Naive thymus-derived CD4-positive, alpha-beta T cell (primary cell): ENCODE measurements at regions not wholly inside any gene's neighbourhood (a gene's known extent, or its start where the extent isn't known, plus 50 kb on each side); places are given as distances from the start of the nearest gene placed in this dataset.

Source experiments
- ATAC-seq: fragments of 150-1000 bp; cut with Tn5 transposase; 2 replicates; pipeline ENCODE4 v1.10.0; 2021; ENCODE audit warnings: mild to moderate bottlenecking, moderate library complexity
- CTCF ChIA-PET: fragments of 350-600 bp; sonication (Branson Sonifier 250); formaldehyde crosslinking; loops from one replicate; lab custom pipeline; 2021; ENCODE audit warnings: antibody characterized with exemption; lab: Charles Lee
- POLR2A ChIA-PET: fragments of 350-600 bp; sonication (Branson Sonifier 250); formaldehyde crosslinking; loops from one replicate; lab custom pipeline; 2021; ENCODE audit warnings: antibody characterized with exemption, inconsistent platforms; lab: Charles Lee
- DNase-seq, 9 donors: peaks; one replicate each; pipeline versions ENCODE4 v3.0.0 to v3.0.0-alpha.2; 2020 to 2022; ENCODE audit warnings: mixed read lengths in 1 of 9
- H3K27ac ChIP-seq: one replicate; pipeline ENCODE4 v1.7.0; 2013; ENCODE audit warnings: mild to moderate bottlenecking, low read depth, low read length, moderate library complexity
- H3K27me3 ChIP-seq, 2 donors: one replicate each; pipeline ENCODE4 v1.7.0; 2013; ENCODE audit warnings: low read length in 2 of 2, mild to moderate bottlenecking in 2 of 2, moderate library complexity in 2 of 2; ENCODE audit not compliant: control insufficient read depth in 2 of 2, insufficient read depth in 2 of 2
- H3K36me3 ChIP-seq, 3 experiments: 1 replicate in 2 of 3; 2 replicates in 1 of 3; pipeline ENCODE4 v1.7.0; 2013; ENCODE audit warnings: low read length in 3 of 3, mild to moderate bottlenecking in 3 of 3, moderate library complexity in 1 of 3; ENCODE audit not compliant: insufficient read depth in 3 of 3, control insufficient read depth in 2 of 3
- H3K4me1 ChIP-seq, 2 donors: one replicate each; pipeline ENCODE4 v1.7.0; 2013; ENCODE audit warnings: low read length in 2 of 2, mild to moderate bottlenecking in 2 of 2, moderate library complexity in 1 of 2; ENCODE audit not compliant: control insufficient read depth in 2 of 2, insufficient read depth in 2 of 2
- H3K4me3 ChIP-seq: 2 replicates; pipeline ENCODE4 v1.7.0; 2013; ENCODE audit warnings: mild to moderate bottlenecking, low read length
- H3K9me3 ChIP-seq, 3 experiments: 1 replicate in 2 of 3; 2 replicates in 1 of 3; pipeline ENCODE4 v1.7.0; 2013; ENCODE audit warnings: low read length in 3 of 3; ENCODE audit not compliant: control insufficient read depth in 2 of 3
- H3K27ac Mint-ChIP-seq, 9 donors: one replicate each; pipeline ENCODE4 v1.8.0; 2020 to 2022; ENCODE audit warnings: mixed read lengths in 9 of 9, mild to moderate bottlenecking in 8 of 9, moderate library complexity in 5 of 9, inconsistent platforms in 2 of 9
- H3K27me3 Mint-ChIP-seq, 5 donors: one replicate each; pipeline ENCODE4 v1.8.0; 2021 to 2022; ENCODE audit warnings: mixed read lengths in 5 of 5, mild to moderate bottlenecking in 1 of 5
- H3K36me3 Mint-ChIP-seq, 5 donors: one replicate each; pipeline ENCODE4 v1.8.0; 2020 to 2022; ENCODE audit warnings: mixed read lengths in 5 of 5, mild to moderate bottlenecking in 3 of 5, inconsistent platforms in 1 of 5
- H3K4me1 Mint-ChIP-seq, 7 donors: one replicate each; pipeline ENCODE4 v1.8.0; 2020 to 2022; ENCODE audit warnings: mixed read lengths in 7 of 7, mild to moderate bottlenecking in 3 of 7, inconsistent platforms in 1 of 7
- H3K4me3 Mint-ChIP-seq, 10 donors: one replicate each; pipeline ENCODE4 v1.8.0; 2020 to 2022; ENCODE audit warnings: mild to moderate bottlenecking in 10 of 10, mixed read lengths in 10 of 10, moderate library complexity in 6 of 10, inconsistent platforms in 2 of 10
- H3K9me3 Mint-ChIP-seq, 11 donors: one replicate each; pipeline ENCODE4 v1.8.0; 2020 to 2022; ENCODE audit warnings: mixed read lengths in 11 of 11, mild to moderate bottlenecking in 4 of 11, inconsistent platforms in 1 of 11, moderate library complexity in 1 of 11
- intact Hi-C, 2 donors: fragments of 100-400 bp; cut with micrococcal nuclease; formaldehyde crosslinking; loops; one replicate each; pipeline ENCODE4 v1.15.1; 2023

DNA sequence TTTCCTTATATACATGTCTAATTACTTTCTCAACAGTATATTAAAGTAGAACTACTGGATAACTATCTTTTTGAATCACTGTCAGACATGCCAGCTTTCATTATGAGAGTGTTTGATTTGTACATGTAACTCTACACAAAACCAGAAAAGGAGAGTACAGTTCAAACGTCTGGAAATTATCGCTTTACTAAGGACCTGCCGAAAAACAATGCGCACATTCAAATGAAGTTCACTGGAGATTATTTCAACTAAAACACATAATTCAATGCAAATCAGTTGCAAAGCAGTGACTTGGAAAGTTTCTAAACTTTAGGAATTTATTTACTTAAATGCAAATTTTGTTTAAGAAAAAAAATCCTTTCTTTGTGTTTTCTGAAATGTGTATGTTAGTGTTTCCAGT, 942.5 kb downstream of the EFNA5 start:
- H3K36me3 Mint-ChIP-seq: no peaks in the 10 kb centered on the region
- CTCF ChIA-PET: no interaction called here
- H3K4me1 Mint-ChIP-seq: no peaks in the 10 kb centered on the region
- Histone ChIP-seq H3K36me3 (no peaks in the 10 kb centered on the region), H3K27me3 (no peaks in the 10 kb centered on the region), H3K9me3 (no peaks in the 10 kb centered on the region), H3K4me3 (no peak overlapping the region), H3K27ac (no peak overlapping the region), H3K4me1 (no peaks in the 10 kb centered on the region)
- ATAC-seq (no peak), DNase-seq (no peak)
- intact Hi-C loops: no loop called here
- no peak overlapping the region for H3K4me3 Mint-ChIP-seq
- POLR2A ChIA-PET: no interaction called here
- H3K27me3 Mint-ChIP-seq: no peaks in the 10 kb centered on the region
- H3K27ac Mint-ChIP-seq: no peak overlapping the region
- peaks cover 8 to 25% (median 18%) of the 10 kb centered on the region in 11 donors for H3K9me3 Mint-ChIP-seq

DNA sequence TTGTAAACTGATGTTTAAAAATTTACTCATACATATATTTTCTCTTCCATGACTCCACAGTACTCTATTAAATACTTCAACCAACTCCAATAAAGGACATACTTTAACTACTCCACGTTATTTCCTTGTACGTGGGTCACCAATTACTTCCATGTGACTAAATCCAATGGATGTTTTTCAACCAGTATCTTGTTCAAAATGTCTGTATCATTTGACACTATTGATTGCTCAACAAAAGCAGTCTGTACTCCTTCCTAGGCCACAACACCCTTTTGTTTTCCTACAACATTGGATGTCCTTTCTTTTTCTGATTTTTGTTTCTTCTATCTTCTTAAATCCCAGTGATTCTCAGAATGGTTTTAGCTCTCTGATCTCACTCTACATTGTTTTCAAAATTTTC, 943.7 kb downstream of the EFNA5 start:
- ChIA-PET CTCF (no interaction called here), POLR2A (no interaction called here)
- Histone ChIP-seq H3K4me1 (no peaks in the 10 kb centered on the region), H3K4me3 (no peak overlapping the region), H3K27me3 (no peaks in the 10 kb centered on the region), H3K27ac (no peak overlapping the region), H3K9me3 (no peaks in the 10 kb centered on the region), H3K36me3 (no peaks in the 10 kb centered on the region)
- ATAC-seq (no peak), DNase-seq (no peak)
- intact Hi-C loops: no loop called here
- peaks cover 5 to 17% (median 9%) of the 10 kb centered on the region in 11 donors for H3K9me3 Mint-ChIP-seq
- H3K36me3 Mint-ChIP-seq: no peaks in the 10 kb centered on the region
- H3K27me3 Mint-ChIP-seq: no peaks in the 10 kb centered on the region
- H3K27ac Mint-ChIP-seq: no peak overlapping the region
- no peak overlapping the region for H3K4me3 Mint-ChIP-seq
- H3K4me1 Mint-ChIP-seq: no peaks in the 10 kb centered on the region

- no peak overlapping the region for H3K27ac Mint-ChIP-seq
- no peak for ATAC-seq
- H3K4me1 Mint-ChIP-seq: no peaks in the 10 kb centered on the region
- Histone ChIP-seq H3K27me3 (no peaks in the 10 kb centered on the region), H3K36me3 (no peaks in the 10 kb centered on the region), H3K27ac (no peak overlapping the region), H3K4me3 (no peak overlapping the region), H3K4me1 (no peaks in the 10 kb centered on the region), H3K9me3 (no peaks in the 10 kb centered on the region)
- no peak overlapping the region for H3K4me3 Mint-ChIP-seq
- CTCF ChIA-PET: interaction anchor here (0.6 kb wide), 1 partner anchor 88 kb away, joined by 3 read pairs; no protein-coding TSS in a partner anchor
- peaks cover 0 to 12% (median 7%) of the 10 kb centered on the region in 11 donors for H3K9me3 Mint-ChIP-seq
- intact Hi-C loops: no loop called here
- no peaks in the 10 kb centered on the region for H3K27me3 Mint-ChIP-seq
- POLR2A ChIA-PET: no interaction called here
- no peaks in the 10 kb centered on the region for H3K36me3 Mint-ChIP-seq
- no peak for DNase-seq
Measured at GRCh38 chr5:106720367-106720766, 950.4 kb downstream of the EFNA5 start.

DNA sequence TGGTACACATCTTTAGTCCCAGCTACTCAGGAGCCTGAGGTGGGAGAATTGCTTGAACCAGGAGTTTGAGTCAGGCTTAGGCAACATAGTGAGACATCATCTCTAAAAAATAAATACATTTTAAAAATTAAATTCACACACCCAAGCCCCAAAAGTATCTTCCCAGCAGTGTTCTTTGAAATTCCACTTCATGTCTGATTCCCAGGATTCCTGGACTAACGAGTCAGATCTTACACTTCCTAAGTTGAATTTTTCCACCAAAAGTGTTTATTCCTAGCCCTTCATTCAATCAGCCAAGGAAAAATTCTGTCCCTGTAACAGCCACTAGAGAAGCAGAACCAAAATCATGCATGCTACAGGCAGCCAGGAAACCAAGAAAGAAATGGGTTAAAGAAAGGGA, 970.9 kb downstream of the EFNA5 start:
- intact Hi-C loops: no loop called here
- DNase-seq (no peak), ATAC-seq (no peak)
- Mint-ChIP-seq H3K36me3 (no peaks in the 10 kb centered on the region), H3K27me3 (no peaks in the 10 kb centered on the region), H3K9me3 (peaks cover 0 to 19% (median 3%) of the 10 kb centered on the region in 11 donors), H3K27ac (no peak overlapping the region), H3K4me3 (no peak overlapping the region), H3K4me1 (no peaks in the 10 kb centered on the region)
- Histone ChIP-seq H3K9me3 (no peaks in the 10 kb centered on the region), H3K4me1 (no peaks in the 10 kb centered on the region), H3K36me3 (no peaks in the 10 kb centered on the region), H3K27ac (no peak overlapping the region), H3K4me3 (no peak overlapping the region), H3K27me3 (no peaks in the 10 kb centered on the region)
- CTCF ChIA-PET: no interaction called here
- POLR2A ChIA-PET: no interaction called here

DNA sequence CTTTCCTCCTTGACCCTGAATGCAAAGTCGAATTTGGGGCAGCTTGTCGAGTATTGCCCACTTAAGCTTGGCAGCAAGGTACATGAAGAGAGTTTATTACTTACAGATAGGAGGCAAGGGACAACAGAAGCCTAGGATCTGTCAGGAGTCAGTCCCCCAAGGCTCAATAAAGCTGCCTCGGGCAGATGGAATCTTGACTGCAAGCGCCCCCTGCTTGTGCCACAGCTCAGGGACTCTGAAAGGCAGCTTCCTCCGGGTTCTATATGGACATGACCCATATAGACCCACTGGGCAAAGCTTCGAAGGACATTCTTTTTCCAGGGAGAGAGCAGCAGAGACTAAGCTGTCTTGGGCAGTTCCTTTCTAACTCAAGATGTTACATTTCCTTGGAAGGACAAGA, 971.5 kb downstream of the EFNA5 start:
- intact Hi-C loops: no loop called here
- H3K27ac ChIP-seq: no peak overlapping the region
- H3K36me3 ChIP-seq: no peaks in the 10 kb centered on the region
- Mint-ChIP-seq H3K36me3 (no peaks in the 10 kb centered on the region), H3K4me1 (no peaks in the 10 kb centered on the region), H3K4me3 (no peak overlapping the region), H3K27me3 (no peaks in the 10 kb centered on the region), H3K9me3 (peaks cover 0 to 19% (median 3%) of the 10 kb centered on the region in 11 donors), H3K27ac (no peak overlapping the region)
- DNase-seq: no peak
- H3K9me3 ChIP-seq: no peaks in the 10 kb centered on the region
- ATAC-seq: no peak
- no peaks in the 10 kb centered on the region for H3K27me3 ChIP-seq
- CTCF ChIA-PET: no interaction called here
- H3K4me1 ChIP-seq: no peaks in the 10 kb centered on the region
- POLR2A ChIA-PET: no interaction called here
- no peak overlapping the region for H3K4me3 ChIP-seq

DNA sequence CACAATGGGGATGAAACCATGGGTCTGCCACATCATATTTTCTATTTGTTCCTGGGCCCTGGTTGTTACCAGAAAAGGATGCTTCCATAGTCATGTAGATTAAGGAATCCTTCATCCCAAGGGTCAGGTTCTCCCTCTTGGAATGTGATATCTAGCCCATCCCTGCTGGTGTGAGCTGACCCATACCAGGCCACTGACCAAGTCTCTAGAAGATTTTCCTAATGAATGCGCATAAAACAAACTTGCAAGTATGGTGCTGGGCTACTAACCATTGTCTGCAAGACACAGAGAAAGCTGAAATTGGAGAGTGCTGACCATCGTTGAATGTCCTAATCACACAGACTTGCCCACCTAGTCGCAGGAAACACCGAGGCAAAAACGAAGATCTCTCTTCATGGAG, 972.6 kb downstream of the EFNA5 start:
- POLR2A ChIA-PET: no interaction called here
- Histone ChIP-seq H3K4me3 (no peak overlapping the region), H3K9me3 (no peaks in the 10 kb centered on the region), H3K4me1 (no peaks in the 10 kb centered on the region), H3K36me3 (no peaks in the 10 kb centered on the region), H3K27ac (no peak overlapping the region), H3K27me3 (no peaks in the 10 kb centered on the region)
- ATAC-seq: no peak
- Mint-ChIP-seq H3K27ac (no peak overlapping the region), H3K27me3 (no peaks in the 10 kb centered on the region), H3K9me3 (peaks cover 0 to 19% (median 0%) of the 10 kb centered on the region in 11 donors), H3K4me3 (no peak overlapping the region), H3K36me3 (no peaks in the 10 kb centered on the region), H3K4me1 (no peaks in the 10 kb centered on the region)
- no peak for DNase-seq
- CTCF ChIA-PET: no interaction called here
- intact Hi-C loops: no loop called here

- no peaks in the 10 kb centered on the region for H3K4me1 Mint-ChIP-seq
- no peak overlapping the region for H3K27ac ChIP-seq
- intact Hi-C loops: no loop called here
- no peaks in the 10 kb centered on the region for H3K27me3 ChIP-seq
- no peak overlapping the region for H3K4me3 Mint-ChIP-seq
- no peaks in the 10 kb centered on the region for H3K9me3 ChIP-seq
- H3K36me3 Mint-ChIP-seq: no peaks in the 10 kb centered on the region
- ATAC-seq: no peak
- no peak overlapping the region for H3K4me3 ChIP-seq
- H3K27me3 Mint-ChIP-seq: no peaks in the 10 kb centered on the region
- H3K27ac Mint-ChIP-seq: no peak overlapping the region
- H3K9me3 Mint-ChIP-seq: peaks cover 0 to 4% (median 0%) of the 10 kb centered on the region in 11 donors
- ChIA-PET CTCF (no interaction called here), POLR2A (no interaction called here)
- no peak for DNase-seq
- no peaks in the 10 kb centered on the region for H3K36me3 ChIP-seq
- no peaks in the 10 kb centered on the region for H3K4me1 ChIP-seq
Measured at GRCh38 chr5:106691701-106692100, 979.0 kb downstream of the EFNA5 start.
